NCI-H2171 (cell line): ENCODE measurements at regions not wholly inside any gene's neighbourhood (a gene's known extent, or its start where the extent isn't known, plus 50 kb on each side); places are given as distances from the start of the nearest gene placed in this dataset.
"Not testable (repeated sequence)": the region's sequence is repeated elsewhere in the genome, so short reads cannot be mapped to it uniquely, and the experiment has no call there.

Experiments
- DNase-seq: peaks from one replicate; lab custom pipeline; 2025; lab: John Stamatoyannopoulos, UW

DNA sequence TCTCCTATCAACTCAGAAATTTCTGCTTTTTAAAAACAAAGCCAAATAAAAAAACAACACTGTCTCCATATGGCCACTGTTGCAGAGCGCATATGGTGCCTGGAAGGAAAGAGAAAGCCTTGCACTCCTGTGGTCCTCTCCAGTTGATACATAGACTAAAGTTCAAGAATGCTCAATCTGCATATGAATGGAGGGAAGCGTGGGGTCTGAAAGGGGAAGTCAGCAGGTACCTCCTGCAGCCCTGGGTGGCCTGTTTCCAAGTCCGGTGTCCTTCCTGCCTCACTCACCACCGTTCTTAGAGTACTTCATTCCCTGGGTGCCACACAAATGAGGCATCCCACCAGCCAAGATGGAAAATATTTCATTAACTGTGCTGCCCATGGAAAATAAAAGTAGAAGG is 138.3 kb upstream of the PALS2 start:
- no peak for DNase-seq

DNA sequence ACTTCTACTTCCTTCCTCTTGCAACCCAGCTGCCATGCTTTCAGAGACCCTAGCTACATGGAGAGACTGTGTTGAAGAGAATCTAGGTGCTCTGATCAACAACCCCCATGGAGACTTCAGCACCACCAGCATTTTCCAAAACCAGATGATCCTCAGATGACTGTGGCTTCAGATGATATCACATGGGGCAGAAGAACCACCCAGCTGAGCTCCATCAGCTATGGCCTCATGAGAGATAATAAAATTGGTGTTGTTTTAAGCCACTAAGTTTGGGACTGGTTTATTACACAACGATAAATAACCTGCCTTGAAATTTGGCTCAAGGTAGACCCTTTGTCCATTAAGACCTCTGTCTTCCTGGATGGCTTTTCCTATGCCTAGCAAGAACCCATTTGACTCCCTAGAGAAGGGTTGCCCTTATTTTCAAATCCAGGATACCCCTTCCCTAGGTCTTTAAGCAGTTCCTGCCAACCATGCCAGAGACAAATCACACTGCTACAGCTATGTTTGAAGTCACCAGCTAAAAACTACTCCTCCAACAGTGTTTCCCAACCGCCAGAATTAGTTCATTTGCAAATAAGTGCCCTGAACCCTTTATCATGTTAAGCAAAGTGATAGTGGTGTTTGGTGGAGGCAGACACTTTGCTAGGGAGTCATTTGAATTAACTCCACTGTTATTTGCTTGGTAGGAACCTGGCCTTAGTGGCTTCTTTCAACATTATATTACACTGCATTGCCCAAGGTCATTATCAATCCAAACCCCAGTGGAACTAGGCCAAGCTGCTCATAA is 136.9 kb upstream of the PALS2 start:
- no peak for DNase-seq

GRCh38 chr7:24438232-24438631 is 135.0 kb upstream of the PALS2 start:
- no peak for DNase-seq

GRCh38 chr7:24439104-24439503 is 134.1 kb upstream of the PALS2 start:
- not testable (repeated sequence) for DNase-seq

GRCh38 chr7:24440892-24441291 is 132.4 kb upstream of the PALS2 start:
- DNase-seq: no peak

DNA sequence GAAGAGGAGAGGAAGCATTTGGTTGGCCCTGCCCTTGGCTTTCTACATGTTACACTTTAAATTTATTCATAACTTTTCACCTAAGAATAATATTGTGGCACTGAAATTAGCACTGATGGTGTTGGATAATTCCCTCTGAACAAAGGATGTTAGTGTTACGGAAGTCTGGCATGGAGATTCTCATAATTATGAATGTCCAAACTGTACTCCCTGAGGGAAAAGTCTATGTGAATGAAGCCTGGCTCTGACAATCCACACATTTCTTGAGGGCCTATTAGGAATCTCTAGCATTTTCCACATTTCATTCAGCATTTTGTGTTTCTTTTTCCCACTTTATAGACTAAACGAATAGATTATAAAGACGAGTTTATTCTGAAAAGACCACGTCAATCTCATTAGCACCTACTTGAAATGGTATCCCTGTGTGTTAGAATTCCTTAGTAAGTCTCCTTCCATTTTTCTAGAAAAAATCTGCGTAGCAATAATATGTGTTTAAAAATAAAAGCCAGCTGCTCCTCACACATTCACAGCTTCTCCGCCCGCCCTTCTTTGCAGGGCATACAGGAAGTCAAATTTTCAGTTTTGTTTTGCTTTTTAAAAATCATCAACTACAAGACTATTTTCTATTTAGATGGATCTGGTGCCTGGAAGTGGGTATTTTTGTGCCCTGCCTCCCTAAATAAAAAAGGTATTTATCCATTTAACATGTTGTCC is 131.8 kb upstream of the PALS2 start:
- DNase-seq: no peak

DNA sequence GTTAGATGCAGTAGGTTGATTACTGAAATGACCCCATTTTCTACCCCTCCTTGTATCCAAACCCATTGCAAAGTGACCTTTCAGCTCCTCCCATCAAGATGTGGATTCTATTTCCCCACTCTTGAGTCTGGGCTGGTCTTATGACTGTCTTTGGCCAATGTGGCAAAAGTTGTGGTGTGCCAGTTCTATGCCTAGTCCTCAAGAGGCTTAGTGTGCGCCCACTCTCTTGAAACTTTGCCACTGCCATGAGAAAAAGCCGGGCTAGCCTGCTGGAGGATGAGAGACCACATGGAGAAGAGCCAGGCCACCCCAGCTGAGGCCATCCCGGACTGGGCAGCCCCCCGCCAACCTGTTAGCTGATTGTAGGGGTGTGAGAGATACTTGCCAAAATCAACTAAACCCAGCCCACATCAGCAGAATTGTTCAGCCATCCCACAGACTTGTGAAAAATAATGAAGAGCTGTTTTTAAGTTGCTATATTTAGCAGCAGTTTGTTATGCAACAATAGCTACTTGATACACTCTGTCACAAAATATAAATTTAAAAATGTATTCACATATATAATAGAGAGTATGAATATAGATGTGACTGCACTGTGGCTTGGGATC is 131.0 kb upstream of the PALS2 start:
- DNase-seq: no peak

DNA sequence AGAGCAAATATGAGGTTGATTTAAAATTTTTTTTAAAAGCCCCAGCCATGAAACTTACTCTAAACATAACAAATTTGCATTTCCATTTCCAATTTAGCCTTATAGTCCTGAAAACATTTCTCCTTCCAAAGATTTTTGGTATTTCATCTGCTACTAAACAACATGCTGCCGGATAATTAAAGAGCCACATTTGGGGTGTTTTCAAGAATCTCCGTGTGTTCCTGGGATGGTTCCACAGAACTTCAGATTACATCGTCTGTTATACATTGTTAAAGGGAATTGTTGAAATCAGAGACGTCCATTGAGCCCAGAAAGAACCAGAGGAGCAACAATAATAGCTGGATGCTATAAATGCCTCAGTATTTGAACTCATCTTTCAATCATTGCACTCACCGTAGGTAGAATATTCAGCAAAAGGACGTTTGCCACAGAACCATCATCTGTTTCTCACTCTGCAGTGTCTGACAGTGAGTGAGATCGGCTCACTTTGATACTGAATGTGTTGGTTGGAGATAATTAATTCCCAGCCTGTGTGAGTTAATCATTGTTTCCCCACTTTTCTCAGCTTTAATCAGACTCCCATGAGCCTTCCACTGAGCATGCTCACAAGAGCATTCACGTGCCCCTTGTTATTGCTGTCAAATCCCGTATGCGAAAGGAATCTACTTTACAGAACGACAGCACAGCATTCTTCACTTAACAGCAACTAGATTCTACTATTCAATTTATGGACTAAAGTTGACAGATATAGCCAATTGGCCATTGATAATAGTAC is 128.4 kb upstream of the PALS2 start:
- DNase-seq: no peak

DNA sequence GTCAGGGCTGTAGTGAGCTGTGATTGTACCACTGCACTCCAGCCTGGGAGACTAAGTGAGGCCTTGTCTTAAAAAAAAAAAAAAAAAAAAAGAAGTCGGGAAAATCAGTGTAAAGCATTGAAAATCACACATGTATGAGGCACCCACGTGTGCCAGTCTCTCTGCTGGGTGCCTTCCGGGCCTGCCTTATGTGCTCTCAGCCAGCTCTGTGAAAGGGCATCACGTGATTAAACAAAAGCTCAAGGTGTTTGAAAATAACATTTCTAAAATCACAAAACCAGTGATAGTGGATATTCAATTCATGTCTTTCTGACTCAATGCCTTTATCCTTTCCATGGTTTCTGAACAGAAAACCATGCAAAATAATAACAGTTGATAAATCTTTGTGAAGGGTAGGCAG is 125.2 kb upstream of the PALS2 start:
- DNase-seq: no peak

DNA sequence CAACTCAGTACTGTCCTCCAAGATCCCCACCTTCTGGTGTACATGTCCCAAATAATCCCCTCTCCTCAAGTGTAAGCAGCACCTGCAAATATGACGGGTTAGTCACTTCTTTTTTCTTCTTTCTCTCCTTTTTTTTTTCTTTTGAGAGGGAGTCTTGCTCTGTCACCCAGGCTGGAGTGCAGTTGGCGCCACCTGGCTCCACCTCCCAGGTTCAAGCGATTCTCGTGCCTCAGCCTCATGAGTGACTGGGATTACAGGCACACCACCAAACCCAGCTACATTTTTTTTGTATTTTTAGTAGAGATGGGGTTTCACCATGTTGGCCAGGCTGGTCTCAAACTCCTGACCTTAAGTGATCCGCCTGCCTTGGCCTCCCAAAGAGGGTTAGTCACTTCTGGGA is 123.8 kb upstream of the PALS2 start:
- not testable (repeated sequence) for DNase-seq

DNA sequence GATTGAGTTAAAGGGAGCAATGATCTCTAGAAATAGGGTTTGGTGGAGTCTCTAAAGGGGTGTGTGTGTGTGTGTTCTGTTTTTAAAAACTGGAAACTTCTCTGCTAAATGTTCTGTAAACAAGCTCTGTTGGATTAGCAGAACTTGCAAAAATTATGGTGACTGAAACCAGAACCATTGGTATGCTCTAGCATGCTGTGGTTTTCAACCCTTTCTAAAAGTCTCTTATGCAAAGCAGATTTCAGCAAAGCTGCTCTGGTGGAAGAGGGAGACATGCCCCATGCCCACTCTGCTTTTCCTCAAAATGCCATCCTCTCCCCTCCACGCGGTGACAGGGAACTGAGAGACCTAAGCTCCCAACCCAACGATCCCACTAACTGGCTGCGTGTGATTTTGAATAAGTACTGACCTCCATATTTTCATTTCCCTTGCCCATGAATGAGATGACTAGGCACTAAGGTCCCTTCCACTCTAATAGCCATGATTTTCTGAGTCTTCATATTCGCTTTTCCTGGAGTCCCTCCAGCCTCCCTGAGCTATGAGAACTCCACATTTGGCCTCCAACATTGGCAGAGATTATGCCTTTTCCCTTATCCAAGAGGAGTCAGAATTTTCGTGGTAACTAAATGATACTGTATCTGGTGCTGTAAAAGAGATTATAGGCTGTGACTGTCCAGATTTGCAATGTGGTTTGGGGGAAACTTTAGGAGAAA is 117.3 kb upstream of the PALS2 start:
- DNase-seq: no peak

- no peak for DNase-seq
These were observed 116.6 kb upstream of the PALS2 start for GRCh38 chr7:24456526-24457218.

DNA sequence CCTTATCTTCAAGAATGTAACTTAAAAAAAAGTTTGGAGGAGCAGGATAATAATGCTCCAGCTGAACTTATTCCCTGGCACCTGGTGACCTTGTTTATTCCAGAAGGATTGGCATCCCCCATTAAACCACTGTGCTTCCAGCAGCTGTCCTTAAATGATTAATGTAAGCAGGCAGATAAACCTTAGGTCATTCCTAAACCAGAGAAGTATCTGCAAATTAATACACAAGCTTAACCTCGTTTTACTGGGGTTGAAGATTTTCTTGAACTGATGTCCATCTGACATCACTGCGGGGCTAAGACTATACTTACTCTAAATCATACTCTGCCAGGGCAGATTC is 116.1 kb upstream of the PALS2 start:
- DNase-seq: no peak

DNA sequence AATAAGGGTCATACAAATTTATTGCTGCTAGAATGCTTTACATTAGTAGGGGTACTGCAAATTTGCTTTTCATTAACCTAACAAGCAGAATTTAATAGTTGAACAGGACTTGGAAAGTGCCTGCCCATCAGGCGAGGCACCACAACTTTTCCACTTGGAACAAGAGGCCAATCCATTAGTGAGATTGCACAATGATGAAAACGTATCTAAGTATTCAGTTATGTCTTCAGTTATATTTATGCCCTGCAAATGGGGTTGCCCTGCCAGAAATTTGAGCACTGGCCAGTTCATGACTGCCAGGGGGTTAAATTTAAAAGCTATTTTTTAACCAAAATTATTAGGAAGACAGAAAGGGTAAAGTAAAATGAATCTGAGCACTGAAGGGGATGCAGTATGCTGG is 111.1 kb upstream of the PALS2 start:
- DNase-seq: no peak

DNA sequence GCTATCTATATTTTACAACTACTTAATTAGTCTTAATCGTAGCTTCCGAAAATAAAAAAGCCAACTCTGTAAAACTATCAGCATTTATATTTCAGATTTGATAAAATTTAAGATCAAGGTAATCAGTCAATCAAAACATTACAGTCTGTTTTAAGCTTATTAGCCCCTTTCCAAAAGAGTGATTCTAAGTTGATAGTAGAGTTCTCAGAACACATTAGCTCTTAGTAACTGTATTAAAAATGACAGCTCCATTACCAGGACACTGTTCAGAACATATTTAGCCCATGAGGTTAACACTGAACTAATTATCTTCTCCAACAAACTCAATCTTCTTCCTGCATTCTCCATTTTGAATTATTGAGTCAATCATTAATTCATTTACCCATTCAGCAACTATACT is 110.3 kb upstream of the PALS2 start:
- DNase-seq: no peak

- no peak for DNase-seq
These were observed 109.8 kb upstream of the PALS2 start for GRCh38 chr7:24463474-24463873.

DNA sequence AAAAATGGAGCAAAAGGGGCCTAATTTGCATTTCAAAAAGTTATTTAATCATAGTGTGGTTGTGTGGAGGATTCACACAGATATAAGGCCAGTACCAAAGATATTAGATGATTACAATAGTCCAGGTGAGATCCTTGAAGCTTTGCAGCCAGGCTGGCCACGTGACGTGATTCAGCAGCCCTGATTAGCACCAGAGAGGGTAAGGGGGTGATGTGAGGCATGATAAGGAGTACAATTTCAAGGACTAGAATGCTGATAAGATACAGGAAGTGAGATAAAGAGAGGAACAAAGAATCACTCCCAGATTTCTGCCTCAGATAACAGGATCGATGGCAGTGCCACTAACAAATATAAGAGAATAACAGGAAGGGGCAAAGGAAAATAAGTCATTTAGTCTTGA is 108.4 kb upstream of the PALS2 start:
- DNase-seq: no peak

DNA sequence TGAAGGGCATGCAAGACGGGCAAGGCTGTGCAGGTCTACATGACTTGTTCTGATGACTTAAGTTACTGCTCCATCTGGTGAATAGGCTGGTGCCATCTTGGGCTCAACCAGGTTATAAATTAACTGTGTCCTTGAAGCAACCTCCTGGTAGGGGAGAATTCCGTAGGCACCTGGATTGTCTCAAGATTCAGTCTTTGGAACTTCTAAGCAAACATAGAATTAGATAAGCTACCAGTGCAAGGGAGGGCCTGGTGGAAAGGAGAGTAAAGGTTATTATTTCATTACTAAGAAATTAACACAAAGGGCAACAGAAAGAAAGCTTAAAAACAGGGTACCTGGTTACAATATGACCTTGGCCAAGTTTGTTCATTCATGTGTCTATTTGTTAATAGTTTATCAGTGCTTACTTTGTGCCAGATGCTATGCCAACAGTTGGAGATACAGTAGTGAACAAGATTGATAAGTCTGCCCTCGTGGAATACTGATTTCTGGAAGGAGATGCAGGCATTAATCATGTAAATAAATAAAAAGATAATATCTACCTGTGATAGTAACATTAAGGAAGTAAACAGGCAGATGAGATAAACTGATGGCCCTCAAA is 107.0 kb upstream of the PALS2 start:
- no peak for DNase-seq

DNA sequence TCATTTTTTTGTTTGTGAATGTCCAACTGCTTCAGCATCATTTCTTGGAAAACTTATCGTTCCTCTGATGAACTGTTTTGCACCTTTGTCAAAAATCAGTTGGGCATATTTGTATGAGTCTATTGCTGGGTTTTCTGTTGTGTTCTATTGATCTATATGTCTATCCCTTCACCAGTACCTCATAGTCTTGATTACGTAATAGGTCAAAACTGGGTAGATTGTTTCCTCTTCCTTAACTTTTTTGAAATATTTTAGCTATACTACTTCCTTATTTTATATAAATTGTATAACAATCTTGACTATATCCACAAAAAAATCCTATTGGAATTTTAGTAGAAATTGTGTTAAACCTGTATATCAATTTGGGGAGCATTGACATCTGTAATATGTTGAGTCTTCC is 104.1 kb upstream of the PALS2 start:
- no peak for DNase-seq

DNA sequence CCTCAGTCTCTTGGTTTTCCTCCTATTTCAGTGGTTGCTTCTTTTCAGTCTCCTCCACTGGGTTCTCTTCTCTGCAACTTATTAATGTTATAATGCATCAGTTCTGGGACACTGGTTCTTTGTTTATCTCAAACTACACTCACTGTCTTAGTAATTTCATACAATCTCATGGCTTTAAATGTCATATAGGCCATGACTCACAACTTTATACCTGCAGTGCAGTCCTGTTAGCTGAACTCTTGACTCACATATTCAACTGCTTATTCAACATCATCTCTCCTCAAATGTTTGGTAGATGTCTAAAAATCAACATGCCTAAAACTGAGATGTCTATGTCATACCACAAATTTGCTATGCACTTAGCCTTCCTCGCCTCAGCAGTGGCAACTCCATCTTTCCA is 101.2 kb upstream of the PALS2 start:
- no peak for DNase-seq
